Breast epithelium (tissue), 4 donors: ENCODE measurements at regions not wholly inside any gene's neighbourhood (a gene's known extent, or its start where the extent isn't known, plus 50 kb on each side); places are given as distances from the start of the nearest gene placed in this dataset.

ENCODE experiments used
- DNase-seq, 2 donors: peaks; one replicate each; pipeline ENCODE4 v3.0.0-alpha.2; 2019; ENCODE audit warnings: low spot score in 2 of 2
- H3K27ac ChIP-seq, 2 donors: fragments of 200-600 bp; sonication (generic) in 1 of 2; one replicate each; pipeline ENCODE4 v1.5.1; 2016 to 2019; ENCODE audit warnings: mild to moderate bottlenecking in 1 of 2
- H3K27me3 ChIP-seq, 2 donors: fragments of 200-600 bp; sonication (generic) in 1 of 2; one replicate each; pipeline versions ENCODE4 v1.5.1 to v1.6.0; 2017 to 2019; ENCODE audit warnings: control low read depth in 1 of 2, mild to moderate bottlenecking in 1 of 2
- H3K36me3 ChIP-seq: fragments of 200-600 bp; one replicate; pipeline ENCODE4 v1.5.1; 2019
- H3K4me1 ChIP-seq, 2 donors: fragments of 200-600 bp; sonication (generic); one replicate each; pipeline ENCODE4 v1.5.1; 2016 to 2019; ENCODE audit warnings: control low read depth in 1 of 2
- H3K4me3 ChIP-seq, 3 donors: fragments of 200-600 bp; sonication (generic); 1 replicate in 2 of 3; 2 replicates in 1 of 3; pipeline ENCODE4 v1.5.1; 2016 to 2019; ENCODE audit warnings: mild to moderate bottlenecking in 3 of 3, moderate library complexity in 2 of 3
- H3K9me3 ChIP-seq, 2 donors: fragments of 200-600 bp; sonication (generic) in 1 of 2; one replicate each; pipeline ENCODE4 v1.5.1; 2016 to 2019; ENCODE audit warnings: control low read depth in 1 of 2
- POLR2A ChIP-seq: fragments of 450-650 bp; IDR thresholded peaks from one replicate; pipeline ENCODE4 v1.6.1; 2016; ENCODE audit warnings: antibody characterized with exemption, mild to moderate bottlenecking, moderate library complexity
- POLR2AphosphoS5 ChIP-seq, 3 donors: sonication (generic); formaldehyde crosslinking; IDR thresholded peaks; one replicate each; pipeline ENCODE4 v1.6.1; 2017; ENCODE audit warnings: antibody characterized with exemption in 3 of 3
- intact Hi-C: fragments of 100-400 bp; cut with DNase I; formaldehyde crosslinking; loops from one replicate; pipeline ENCODE4 v1.15.1; 2023; ENCODE audit warnings: low total_unique reads
- TF ChIP-seq, protein P1 (sequence below), 3 donors: fragments of 450-650 bp; IDR thresholded peaks; one replicate each; pipeline ENCODE4 v1.5.1; 2016 to 2017; ENCODE audit warnings: antibody characterized with exemption in 3 of 3, mild to moderate bottlenecking in 3 of 3, moderate library complexity in 3 of 3

DNA sequence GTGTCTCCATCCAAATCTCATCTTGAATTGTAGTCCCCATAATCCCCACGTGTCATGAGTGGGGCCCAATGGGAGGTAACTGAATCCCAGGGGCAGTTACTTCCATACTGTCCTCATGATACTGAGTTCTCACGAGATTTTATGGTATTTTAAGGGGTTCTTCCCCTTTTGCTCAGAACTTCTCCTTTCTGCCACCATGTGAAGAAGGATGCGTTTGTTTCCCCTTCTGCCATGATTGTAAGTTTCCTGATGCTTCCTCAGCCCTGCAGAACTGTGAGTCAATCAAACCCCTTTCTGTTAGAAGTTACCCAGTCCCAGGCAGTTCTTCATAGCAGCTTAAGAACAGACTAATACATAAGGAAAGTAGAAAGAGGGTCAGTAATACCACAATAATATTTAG lies 480.4 kb downstream of the KCNJ3 start:
- no peaks in the 10 kb centered on the region for H3K27me3 ChIP-seq
- H3K9me3 ChIP-seq, result no peaks in the 10 kb centered on the region
- no peak for DNase-seq
- no peak for TF ChIP-seq POLR2A
- H3K4me3 ChIP-seq, result no peak overlapping the region
- intact Hi-C loops, result no loop called here
- H3K36me3 ChIP-seq, result no peaks in the 10 kb centered on the region
- H3K27ac ChIP-seq, result no peak overlapping the region
- no peaks in the 10 kb centered on the region for H3K4me1 ChIP-seq

DNA sequence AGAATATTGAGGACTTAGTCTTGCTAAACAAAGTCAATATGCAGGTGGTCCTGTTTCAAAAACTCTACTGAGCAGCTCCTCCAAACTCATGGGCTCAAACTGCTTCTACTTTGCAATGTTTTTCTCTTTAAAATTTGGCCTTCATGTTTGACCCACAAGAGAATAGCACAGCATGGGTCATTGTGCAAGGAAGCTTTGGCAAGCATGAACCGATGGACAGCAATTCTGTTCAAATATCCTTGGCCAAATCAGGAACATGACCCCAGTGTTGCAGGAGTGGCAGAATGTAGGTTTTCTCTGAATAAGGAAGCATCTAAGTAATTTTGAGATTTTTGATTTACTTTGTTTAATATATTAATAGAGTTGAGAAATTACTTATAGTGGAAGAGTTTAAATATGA lies 477.9 kb downstream of the KCNJ3 start:
- no peaks in the 10 kb centered on the region for H3K36me3 ChIP-seq
- H3K4me1 ChIP-seq, result no peaks in the 10 kb centered on the region
- no peak overlapping the region for H3K27ac ChIP-seq
- no peak for DNase-seq
- no peaks in the 10 kb centered on the region for H3K27me3 ChIP-seq
- TF ChIP-seq, protein P1, sequence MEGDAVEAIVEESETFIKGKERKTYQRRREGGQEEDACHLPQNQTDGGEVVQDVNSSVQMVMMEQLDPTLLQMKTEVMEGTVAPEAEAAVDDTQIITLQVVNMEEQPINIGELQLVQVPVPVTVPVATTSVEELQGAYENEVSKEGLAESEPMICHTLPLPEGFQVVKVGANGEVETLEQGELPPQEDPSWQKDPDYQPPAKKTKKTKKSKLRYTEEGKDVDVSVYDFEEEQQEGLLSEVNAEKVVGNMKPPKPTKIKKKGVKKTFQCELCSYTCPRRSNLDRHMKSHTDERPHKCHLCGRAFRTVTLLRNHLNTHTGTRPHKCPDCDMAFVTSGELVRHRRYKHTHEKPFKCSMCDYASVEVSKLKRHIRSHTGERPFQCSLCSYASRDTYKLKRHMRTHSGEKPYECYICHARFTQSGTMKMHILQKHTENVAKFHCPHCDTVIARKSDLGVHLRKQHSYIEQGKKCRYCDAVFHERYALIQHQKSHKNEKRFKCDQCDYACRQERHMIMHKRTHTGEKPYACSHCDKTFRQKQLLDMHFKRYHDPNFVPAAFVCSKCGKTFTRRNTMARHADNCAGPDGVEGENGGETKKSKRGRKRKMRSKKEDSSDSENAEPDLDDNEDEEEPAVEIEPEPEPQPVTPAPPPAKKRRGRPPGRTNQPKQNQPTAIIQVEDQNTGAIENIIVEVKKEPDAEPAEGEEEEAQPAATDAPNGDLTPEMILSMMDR (IDR thresholded peaks at IDR 0.05), result no peak
- TF ChIP-seq POLR2A (no peak), POLR2AphosphoS5 (IDR thresholded peaks at IDR 0.05) (no peak)
- H3K4me3 ChIP-seq, result no peak overlapping the region
- H3K9me3 ChIP-seq, result no peaks in the 10 kb centered on the region
- intact Hi-C loops, result no loop called here

DNA sequence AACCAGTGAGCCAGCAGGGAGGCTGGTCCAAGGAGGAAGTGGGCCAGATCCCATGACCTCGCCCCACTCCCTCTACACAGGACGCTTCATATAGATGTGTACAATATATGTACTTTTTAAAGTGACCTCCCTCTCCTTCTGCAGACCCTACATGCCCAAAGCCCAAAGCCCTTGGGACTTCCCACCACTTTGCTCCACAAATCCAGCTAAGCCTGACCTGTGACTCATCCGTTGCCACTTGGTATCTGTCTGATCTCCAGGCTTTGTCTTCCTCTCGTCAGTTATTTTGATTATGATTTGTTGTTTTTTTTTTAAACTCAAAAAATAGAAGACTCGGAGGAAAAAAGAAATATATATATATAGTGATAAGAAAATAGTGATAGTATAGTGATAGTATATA lies 470.8 kb downstream of the KCNJ3 start:
- no peak overlapping the region for H3K27ac ChIP-seq
- intact Hi-C loops, result no loop called here
- no peaks in the 10 kb centered on the region for H3K4me1 ChIP-seq
- H3K9me3 ChIP-seq, result no peaks in the 10 kb centered on the region
- no peak for DNase-seq
- no peak overlapping the region for H3K4me3 ChIP-seq
- TF ChIP-seq, protein P1 (IDR thresholded peaks at IDR 0.05), result no peak
- TF ChIP-seq POLR2AphosphoS5 (IDR thresholded peaks at IDR 0.05) (no peak), POLR2A (no peak)
- no peaks in the 10 kb centered on the region for H3K36me3 ChIP-seq
- no peaks in the 10 kb centered on the region for H3K27me3 ChIP-seq

DNA sequence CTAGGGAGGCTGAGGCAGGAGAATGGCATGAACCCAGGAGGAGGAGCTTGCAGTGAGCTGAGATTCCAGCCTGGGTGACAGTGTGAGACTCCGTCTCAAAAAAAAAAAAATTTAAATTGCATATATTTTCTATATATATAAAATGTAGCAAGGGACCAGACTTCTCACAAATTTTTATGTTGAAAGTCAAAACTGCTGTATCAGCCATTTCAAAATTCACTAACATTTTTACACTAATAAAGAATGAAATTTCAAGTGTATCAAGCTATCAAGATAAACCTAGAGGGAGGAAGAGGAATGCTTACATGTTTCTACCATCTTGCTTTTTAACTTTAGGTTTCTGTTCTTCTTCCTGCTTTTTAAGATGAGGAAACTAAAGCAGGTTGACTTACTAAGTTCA lies 464.0 kb downstream of the KCNJ3 start:
- Histone ChIP-seq H3K36me3 (no peaks in the 10 kb centered on the region), H3K9me3 (no peaks in the 10 kb centered on the region), H3K4me3 (no peak overlapping the region), H3K27ac (no peak overlapping the region), H3K27me3 (no peaks in the 10 kb centered on the region), H3K4me1 (no peaks in the 10 kb centered on the region)
- no peak for DNase-seq
- intact Hi-C loops, result loop anchor here (5.0 kb wide), 1 partner anchor 585 kb away; no protein-coding TSS in a partner anchor
- no peak for TF ChIP-seq POLR2A
- TF ChIP-seq POLR2AphosphoS5 (IDR thresholded peaks at IDR 0.05), result no peak
- TF ChIP-seq, protein P1 (IDR thresholded peaks at IDR 0.05), result no peak

DNA sequence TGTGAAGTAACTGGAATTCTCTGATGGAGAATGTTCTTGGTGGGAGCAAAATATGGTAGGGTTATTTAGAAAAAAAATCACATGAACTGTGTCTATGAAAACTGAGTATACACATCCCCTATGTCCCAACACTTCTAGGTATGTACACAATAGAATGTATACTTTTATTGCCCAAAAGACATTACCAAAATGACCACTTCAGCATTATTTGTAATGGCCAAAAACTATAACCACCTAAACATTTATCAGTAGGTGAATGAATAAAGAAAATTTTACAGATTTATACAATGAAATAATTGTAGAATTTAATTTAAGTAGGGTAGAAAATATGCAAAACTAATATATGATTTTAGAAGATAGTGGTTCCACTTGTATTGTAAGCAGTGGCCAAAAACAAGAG lies 462.8 kb downstream of the KCNJ3 start:
- no peak overlapping the region for H3K4me3 ChIP-seq
- H3K27me3 ChIP-seq, result no peaks in the 10 kb centered on the region
- no peaks in the 10 kb centered on the region for H3K36me3 ChIP-seq
- intact Hi-C loops, result loop anchor here (5.0 kb wide), 1 partner anchor 584 kb away; no protein-coding TSS in a partner anchor
- DNase-seq, result no peak
- TF ChIP-seq POLR2A, result no peak
- no peaks in the 10 kb centered on the region for H3K9me3 ChIP-seq
- no peak overlapping the region for H3K27ac ChIP-seq
- H3K4me1 ChIP-seq, result no peaks in the 10 kb centered on the region

GRCh38 chr2:155157711-155158110 lies 459.2 kb downstream of the KCNJ3 start:
- intact Hi-C loops, result no loop called here
- Histone ChIP-seq H3K27ac (no peak overlapping the region), H3K36me3 (no peaks in the 10 kb centered on the region), H3K27me3 (no peaks in the 10 kb centered on the region), H3K9me3 (no peaks in the 10 kb centered on the region), H3K4me1 (no peaks in the 10 kb centered on the region), H3K4me3 (no peak overlapping the region)
- DNase-seq, result no peak
- TF ChIP-seq, protein P1 (IDR thresholded peaks at IDR 0.05), result no peak
- no peak for TF ChIP-seq POLR2AphosphoS5 (IDR thresholded peaks at IDR 0.05)
- TF ChIP-seq POLR2A, result no peak
